Activated B cell treated with CpG ODN at 0.5 μM for 24 hours (primary cell): ENCODE measurements at regions not wholly inside any gene's neighbourhood (a gene's known extent, or its start where the extent isn't known, plus 50 kb on each side); places are given as distances from the start of the nearest gene placed in this dataset.

Source experiments
- ATAC-seq: fragments of 200-7000 bp; cut with Tn5 transposase; one replicate; pipeline ENCODE4 v1.10.0; 2021; ENCODE audit warnings: low read depth, mild to moderate bottlenecking, moderate library complexity
- CTCF ChIA-PET: fragments of 350-600 bp; sonication (Branson Sonifier 250); formaldehyde crosslinking; loops from one replicate; lab custom pipeline; 2021; ENCODE audit warnings: antibody characterized with exemption; lab: Charles Lee
- POLR2A ChIA-PET: fragments of 350-600 bp; sonication (Branson Sonifier 250); formaldehyde crosslinking; loops from one replicate; lab custom pipeline; 2021; ENCODE audit warnings: antibody characterized with exemption; lab: Charles Lee
- DNase-seq: peaks from one replicate; pipeline ENCODE4 v3.0.0; 2022
- H3K27ac Mint-ChIP-seq: one replicate; pipeline ENCODE4 v1.8.0; 2020; ENCODE audit warnings: mixed read lengths
- H3K27me3 Mint-ChIP-seq: one replicate; pipeline ENCODE4 v1.8.0; 2021; ENCODE audit warnings: mixed read lengths
- H3K36me3 Mint-ChIP-seq: one replicate; pipeline ENCODE4 v1.8.0; 2021; ENCODE audit warnings: low read depth, mixed read lengths
- H3K4me1 Mint-ChIP-seq: one replicate; pipeline ENCODE4 v1.8.0; 2021; ENCODE audit warnings: mixed read lengths
- H3K4me3 Mint-ChIP-seq: one replicate; pipeline ENCODE4 v1.8.0; 2020; ENCODE audit warnings: mild to moderate bottlenecking, mixed read lengths
- H3K9me3 Mint-ChIP-seq: one replicate; pipeline ENCODE4 v1.8.0; 2020; ENCODE audit warnings: mixed read lengths
- intact Hi-C: fragments of 100-400 bp; cut with micrococcal nuclease; formaldehyde crosslinking; loops from one replicate; pipeline ENCODE4 v1.15.1; 2024
- TF ChIP-seq, protein P1 (sequence below): fragments of 200-600 bp; IDR thresholded peaks from one replicate; pipeline ENCODE4 v1.8.0; 2022; ENCODE audit warnings: antibody characterized with exemption, mild to moderate bottlenecking

DNA sequence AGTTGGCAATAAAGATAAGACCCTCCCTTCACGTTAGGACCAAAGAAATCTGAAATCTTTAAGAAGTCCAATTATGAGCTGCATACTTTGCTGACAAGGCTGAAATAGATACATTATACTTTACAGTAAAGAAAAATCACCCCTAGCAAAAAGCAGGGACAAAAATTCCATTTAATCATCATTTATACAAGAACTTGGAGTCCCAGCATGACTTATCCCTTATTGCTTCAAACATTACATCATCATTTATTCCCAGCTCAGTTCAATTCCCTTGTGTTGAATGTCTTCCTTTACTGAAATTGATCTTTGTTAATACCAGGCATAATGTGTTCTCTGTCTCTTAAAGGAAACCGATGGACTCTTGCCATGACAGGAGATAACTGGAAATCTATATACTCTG is 449.6 kb upstream of the CCDC196 start:
- Mint-ChIP-seq H3K9me3 (peaks cover 8% of the 10 kb centered on the region), H3K27ac (no peak overlapping the region), H3K27me3 (peaks cover 27% of the 10 kb centered on the region), H3K4me1 (no peaks in the 10 kb centered on the region), H3K4me3 (no peak overlapping the region), H3K36me3 (no peaks in the 10 kb centered on the region)
- ATAC-seq, result no peak
- ChIA-PET POLR2A (no interaction called here), CTCF (no interaction called here)
- TF ChIP-seq, protein P1, sequence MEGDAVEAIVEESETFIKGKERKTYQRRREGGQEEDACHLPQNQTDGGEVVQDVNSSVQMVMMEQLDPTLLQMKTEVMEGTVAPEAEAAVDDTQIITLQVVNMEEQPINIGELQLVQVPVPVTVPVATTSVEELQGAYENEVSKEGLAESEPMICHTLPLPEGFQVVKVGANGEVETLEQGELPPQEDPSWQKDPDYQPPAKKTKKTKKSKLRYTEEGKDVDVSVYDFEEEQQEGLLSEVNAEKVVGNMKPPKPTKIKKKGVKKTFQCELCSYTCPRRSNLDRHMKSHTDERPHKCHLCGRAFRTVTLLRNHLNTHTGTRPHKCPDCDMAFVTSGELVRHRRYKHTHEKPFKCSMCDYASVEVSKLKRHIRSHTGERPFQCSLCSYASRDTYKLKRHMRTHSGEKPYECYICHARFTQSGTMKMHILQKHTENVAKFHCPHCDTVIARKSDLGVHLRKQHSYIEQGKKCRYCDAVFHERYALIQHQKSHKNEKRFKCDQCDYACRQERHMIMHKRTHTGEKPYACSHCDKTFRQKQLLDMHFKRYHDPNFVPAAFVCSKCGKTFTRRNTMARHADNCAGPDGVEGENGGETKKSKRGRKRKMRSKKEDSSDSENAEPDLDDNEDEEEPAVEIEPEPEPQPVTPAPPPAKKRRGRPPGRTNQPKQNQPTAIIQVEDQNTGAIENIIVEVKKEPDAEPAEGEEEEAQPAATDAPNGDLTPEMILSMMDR, result no peak
- no peak for DNase-seq
- intact Hi-C loops, result no loop called here

DNA sequence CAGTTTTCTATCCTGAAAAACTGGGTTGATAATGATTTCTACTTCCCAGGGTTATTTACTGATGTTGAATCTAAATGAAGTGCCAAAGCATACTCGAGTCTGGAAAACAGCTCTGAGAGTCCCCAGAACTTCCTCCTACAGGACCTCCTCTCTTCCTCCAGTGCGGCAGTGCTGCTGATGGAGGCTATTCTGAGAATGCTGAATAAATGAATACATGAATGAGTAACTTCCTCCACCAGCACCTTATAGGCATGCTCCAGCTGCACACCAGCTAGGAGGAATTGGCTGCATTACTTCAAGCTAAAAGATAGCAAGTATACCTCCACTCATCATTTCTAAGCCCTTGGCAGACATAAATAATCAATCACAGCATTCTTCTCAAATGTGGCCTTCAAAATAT is 448.8 kb upstream of the CCDC196 start:
- Mint-ChIP-seq H3K27ac (no peak overlapping the region), H3K9me3 (peaks cover 5% of the 10 kb centered on the region), H3K27me3 (peaks cover 26% of the 10 kb centered on the region), H3K4me1 (no peaks in the 10 kb centered on the region), H3K4me3 (no peak overlapping the region), H3K36me3 (no peaks in the 10 kb centered on the region)
- ATAC-seq (no peak), DNase-seq (no peak)
- CTCF ChIA-PET, result no interaction called here
- intact Hi-C loops, result no loop called here
- POLR2A ChIA-PET, result no interaction called here
- TF ChIP-seq, protein P1, result no peak

GRCh38 chr14:66038212-66038611 is 448.0 kb upstream of the CCDC196 start:
- Mint-ChIP-seq H3K36me3 (no peaks in the 10 kb centered on the region), H3K9me3 (no peaks in the 10 kb centered on the region), H3K27me3 (peaks cover 25% of the 10 kb centered on the region), H3K4me3 (no peak overlapping the region), H3K27ac (no peak overlapping the region), H3K4me1 (no peaks in the 10 kb centered on the region)
- POLR2A ChIA-PET, result no interaction called here
- DNase-seq (no peak), ATAC-seq (no peak)
- intact Hi-C loops, result no loop called here
- TF ChIP-seq, protein P1, result no peak
- CTCF ChIA-PET, result no interaction called here

DNA sequence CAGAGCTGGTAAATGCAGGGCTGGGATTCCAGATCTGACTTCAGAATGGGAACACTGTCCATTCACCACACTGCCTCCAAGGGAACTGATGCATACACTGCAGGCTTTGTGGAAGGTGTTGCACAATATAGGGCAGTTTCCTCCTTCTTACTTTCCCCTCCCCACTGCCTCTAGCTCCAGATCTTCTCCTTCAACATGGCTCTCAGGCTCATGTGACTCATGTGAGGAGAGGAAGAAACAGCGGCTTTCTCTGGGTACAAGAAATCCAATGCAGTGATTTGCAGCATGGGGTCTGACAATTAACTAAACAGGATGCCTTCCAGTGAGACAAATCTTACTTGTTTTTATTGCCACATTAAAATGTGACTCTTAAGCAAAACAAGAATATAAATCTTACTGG is 447.6 kb upstream of the CCDC196 start:
- POLR2A ChIA-PET, result no interaction called here
- peaks cover 25% of the 10 kb centered on the region for H3K27me3 Mint-ChIP-seq
- no peaks in the 10 kb centered on the region for H3K4me1 Mint-ChIP-seq
- intact Hi-C loops, result no loop called here
- TF ChIP-seq, protein P1, result no peak
- no peaks in the 10 kb centered on the region for H3K9me3 Mint-ChIP-seq
- no peak for ATAC-seq
- H3K27ac Mint-ChIP-seq, result no peak overlapping the region
- CTCF ChIA-PET, result no interaction called here
- no peak overlapping the region for H3K4me3 Mint-ChIP-seq
- DNase-seq, result no peak
- no peaks in the 10 kb centered on the region for H3K36me3 Mint-ChIP-seq

GRCh38 chr14:66039495-66039894 is 446.7 kb upstream of the CCDC196 start:
- no peak for DNase-seq
- H3K27me3 Mint-ChIP-seq, result peaks cover 21% of the 10 kb centered on the region
- ATAC-seq, result no peak
- no peak overlapping the region for H3K27ac Mint-ChIP-seq
- intact Hi-C loops, result no loop called here
- POLR2A ChIA-PET, result no interaction called here
- TF ChIP-seq, protein P1, result no peak
- no peak overlapping the region for H3K4me3 Mint-ChIP-seq
- no peaks in the 10 kb centered on the region for H3K36me3 Mint-ChIP-seq
- CTCF ChIA-PET, result no interaction called here
- no peaks in the 10 kb centered on the region for H3K4me1 Mint-ChIP-seq
- no peaks in the 10 kb centered on the region for H3K9me3 Mint-ChIP-seq
